Body of pancreas (tissue), 4 donors: ENCODE measurements at regions not wholly inside any gene's neighbourhood (a gene's known extent, or its start where the extent isn't known, plus 50 kb on each side); places are given as distances from the start of the nearest gene placed in this dataset.

ENCODE experiments used
- CTCF ChIP-seq, 7 experiments: fragments of 450-650 bp in 4 of 7; fragments of 200-600 bp in 3 of 7; sonication (generic) in 3 of 7; IDR thresholded peaks; one replicate each; pipeline ENCODE4 v1.5.1; 2016 to 2019; ENCODE audit warnings: antibody characterized with exemption in 7 of 7
- POLR2A ChIP-seq, 3 donors: fragments of 450-650 bp; IDR thresholded peaks; one replicate each; pipeline ENCODE4 v1.6.1; 2016; ENCODE audit warnings: antibody characterized with exemption in 3 of 3, mild to moderate bottlenecking in 2 of 3

- TF ChIP-seq CTCF (IDR thresholded peaks at IDR 0.05) (no peak), POLR2A (IDR thresholded peaks at IDR 0.05) (no peak)
These were observed 513.4 kb downstream of the ZNF385D start for GRCh38 chr3:21237638-21238037.
